OCI-LY1 (cell line): ENCODE measurements at regions not wholly inside any gene's neighbourhood (a gene's known extent, or its start where the extent isn't known, plus 50 kb on each side); places are given as distances from the start of the nearest gene placed in this dataset.

Experiments used
- H2AFZ ChIP-seq: fragments of 200-600 bp; sonication (generic), shearing (Covaris generic); 2 replicates; pipeline ENCODE4 v1.6.0; 2014; ENCODE audit warnings: antibody characterized with exemption, mild to moderate bottlenecking, low read length
- H3F3A ChIP-seq: fragments of 200-600 bp; sonication (generic), shearing (Covaris generic); 2 replicates; pipeline ENCODE4 v1.6.0; 2014; ENCODE audit warnings: mild to moderate bottlenecking, antibody characterized with exemption, low read length, moderate library complexity; ENCODE audit not compliant: insufficient read depth
- H3K27ac ChIP-seq: fragments of 200-600 bp; sonication (generic); 2 replicates; pipeline ENCODE4 v1.5.1; 2014; ENCODE audit warnings: low read length, mixed run types, mild to moderate bottlenecking, low read depth; ENCODE audit not compliant: poor library complexity, severe bottlenecking
- H3K27me3 ChIP-seq: fragments of 200-600 bp; sonication (generic); 2 replicates; pipeline ENCODE4 v1.6.0; 2014; ENCODE audit warnings: antibody characterized with exemption, mild to moderate bottlenecking, low read length, moderate library complexity; ENCODE audit not compliant: insufficient read depth
- H3K36me3 ChIP-seq: fragments of 200-600 bp; sonication (generic); 2 replicates; pipeline ENCODE4 v1.6.1; 2014; ENCODE audit warnings: mild to moderate bottlenecking, antibody characterized with exemption, low read length, moderate library complexity, mixed read lengths; ENCODE audit not compliant: insufficient read depth
- H3K4me1 ChIP-seq: fragments of 200-600 bp; sonication (generic); 2 replicates; pipeline ENCODE4 v1.5.1; 2014; ENCODE audit warnings: mild to moderate bottlenecking, low read length, moderate library complexity; ENCODE audit not compliant: insufficient read depth, severe bottlenecking
- H3K4me2 ChIP-seq: fragments of 200-600 bp; sonication (generic), shearing (Covaris generic); 2 replicates; pipeline ENCODE4 v1.6.1; 2014; ENCODE audit warnings: low read length
- H3K4me3 ChIP-seq: fragments of 200-600 bp; sonication (generic); 2 replicates; pipeline ENCODE4 v1.5.1; 2014; ENCODE audit warnings: low read length, low read depth, mild to moderate bottlenecking, mixed read lengths; ENCODE audit not compliant: poor library complexity, severe bottlenecking
- H3K79me2 ChIP-seq: fragments of 200-600 bp; shearing (Covaris generic); 2 replicates; pipeline ENCODE4 v1.6.1; 2016; ENCODE audit warnings: mixed run types, low read length, mixed read lengths; ENCODE audit not compliant: insufficient read depth
- H3K9ac ChIP-seq: fragments of 200-600 bp; sonication (generic), shearing (Covaris generic); 2 replicates; pipeline ENCODE4 v1.6.1; 2014; ENCODE audit warnings: mild to moderate bottlenecking, low read length, mixed read lengths
- H3K9me2 ChIP-seq: fragments of 200-600 bp; sonication (generic), shearing (Covaris generic); 2 replicates; pipeline ENCODE4 v1.6.1; 2014; ENCODE audit warnings: low read depth, mild to moderate bottlenecking, low read length, mixed read lengths
- H3K9me3 ChIP-seq: fragments of 200-600 bp; shearing (Covaris generic); 2 replicates; pipeline ENCODE4 v1.6.1; 2014; ENCODE audit warnings: low read length, mixed read lengths
- H4K20me1 ChIP-seq: fragments of 200-600 bp; sonication (generic), shearing (Covaris generic); 2 replicates; pipeline ENCODE4 v1.6.0; 2016; ENCODE audit warnings: mild to moderate bottlenecking, low read length; ENCODE audit not compliant: insufficient read depth
- EZH2 ChIP-seq: fragments of 200-600 bp; sonication (generic), shearing (Covaris generic); IDR thresholded peaks from 2 replicates; pipeline ENCODE4 v1.8.0; 2017; ENCODE audit warnings: borderline replicate concordance, mixed run types, mild to moderate bottlenecking, antibody characterized with exemption, low read length, moderate library complexity, mixed read lengths
- TF ChIP-seq, protein P1 (sequence below): fragments of 200-600 bp; sonication (generic), shearing (Covaris generic); IDR thresholded peaks from 2 replicates; pipeline ENCODE4 v1.5.1; 2017; ENCODE audit warnings: mild to moderate bottlenecking, antibody characterized with exemption, low read length, moderate library complexity, mixed read lengths

DNA sequence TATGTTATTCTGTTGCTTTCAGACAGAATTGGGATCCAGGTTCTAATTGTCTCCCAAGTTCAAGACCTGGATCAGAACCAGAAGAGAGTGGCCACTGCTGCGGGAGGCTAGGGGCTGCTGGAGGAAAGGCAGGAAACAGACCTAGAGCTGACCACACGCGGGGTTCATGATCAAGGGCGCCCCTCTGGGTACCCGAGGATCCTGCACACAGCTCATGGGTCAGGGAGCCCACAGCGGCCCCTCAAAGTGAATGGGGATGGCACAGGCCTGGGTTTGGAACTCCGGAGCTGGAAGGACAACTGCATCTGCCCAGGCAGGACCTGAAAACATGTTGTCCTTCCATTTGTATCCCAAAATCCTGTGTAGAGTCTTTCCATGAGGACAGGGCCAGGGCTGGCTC is 107.0 kb downstream of the RMI2 start:
- no peak overlapping the region for H3K27ac ChIP-seq
- no peak for TF ChIP-seq EZH2
- TF ChIP-seq, protein P1, sequence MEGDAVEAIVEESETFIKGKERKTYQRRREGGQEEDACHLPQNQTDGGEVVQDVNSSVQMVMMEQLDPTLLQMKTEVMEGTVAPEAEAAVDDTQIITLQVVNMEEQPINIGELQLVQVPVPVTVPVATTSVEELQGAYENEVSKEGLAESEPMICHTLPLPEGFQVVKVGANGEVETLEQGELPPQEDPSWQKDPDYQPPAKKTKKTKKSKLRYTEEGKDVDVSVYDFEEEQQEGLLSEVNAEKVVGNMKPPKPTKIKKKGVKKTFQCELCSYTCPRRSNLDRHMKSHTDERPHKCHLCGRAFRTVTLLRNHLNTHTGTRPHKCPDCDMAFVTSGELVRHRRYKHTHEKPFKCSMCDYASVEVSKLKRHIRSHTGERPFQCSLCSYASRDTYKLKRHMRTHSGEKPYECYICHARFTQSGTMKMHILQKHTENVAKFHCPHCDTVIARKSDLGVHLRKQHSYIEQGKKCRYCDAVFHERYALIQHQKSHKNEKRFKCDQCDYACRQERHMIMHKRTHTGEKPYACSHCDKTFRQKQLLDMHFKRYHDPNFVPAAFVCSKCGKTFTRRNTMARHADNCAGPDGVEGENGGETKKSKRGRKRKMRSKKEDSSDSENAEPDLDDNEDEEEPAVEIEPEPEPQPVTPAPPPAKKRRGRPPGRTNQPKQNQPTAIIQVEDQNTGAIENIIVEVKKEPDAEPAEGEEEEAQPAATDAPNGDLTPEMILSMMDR, result no peak
- no peaks in the 10 kb centered on the region for H3K4me1 ChIP-seq
- H3K9me2 ChIP-seq, result no peaks in the 10 kb centered on the region
- no peaks in the 10 kb centered on the region for H3F3A ChIP-seq
- no peak overlapping the region for H3K9ac ChIP-seq
- no peak overlapping the region for H3K4me3 ChIP-seq
- peaks cover 5% of the 10 kb centered on the region for H3K27me3 ChIP-seq
- no peaks in the 10 kb centered on the region for H4K20me1 ChIP-seq
- no peak overlapping the region for H2AFZ ChIP-seq
- no peaks in the 10 kb centered on the region for H3K79me2 ChIP-seq
- H3K36me3 ChIP-seq, result no peaks in the 10 kb centered on the region
- no peak overlapping the region for H3K4me2 ChIP-seq
- H3K9me3 ChIP-seq, result 0 out of 2 replicates have a peak, but pooled peaks cover 3% of the 10 kb centered on the region

DNA sequence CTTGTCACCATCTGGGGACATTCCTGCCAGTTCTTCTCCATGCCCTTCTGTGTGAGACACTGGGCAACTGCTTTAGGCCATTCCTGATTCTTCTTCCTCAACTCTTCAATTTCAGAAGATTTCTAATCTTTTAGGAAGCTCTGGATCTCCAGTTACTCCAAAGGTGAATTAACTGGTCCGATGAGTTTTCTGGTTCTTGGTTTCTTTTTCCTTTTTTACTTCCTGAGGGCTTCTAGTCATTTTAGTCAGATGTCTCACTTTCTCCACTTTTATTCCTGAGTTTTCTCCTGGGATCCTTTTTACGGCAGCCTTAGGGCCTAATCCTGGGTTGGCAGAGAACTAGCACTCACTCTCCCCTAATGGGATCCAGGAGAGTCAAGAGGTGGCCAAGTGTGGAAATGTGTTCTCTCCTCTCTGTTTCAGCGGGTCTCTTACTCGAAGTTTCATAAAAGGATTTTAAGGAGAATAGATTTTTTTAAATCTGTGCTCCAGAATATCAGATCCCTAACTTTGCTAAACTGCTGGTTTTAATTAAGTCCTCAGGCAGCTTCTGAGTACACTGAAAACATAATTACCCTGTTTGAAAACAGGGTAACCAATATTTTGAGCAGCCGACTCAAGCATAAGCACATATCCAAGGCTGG is 107.6 kb downstream of the RMI2 start:
- Histone ChIP-seq H3K27ac (no peak overlapping the region), H3K4me2 (no peak overlapping the region), H3K4me3 (no peak overlapping the region), H3K36me3 (no peaks in the 10 kb centered on the region), H3K4me1 (no peaks in the 10 kb centered on the region), H3K9ac (no peak overlapping the region), H3K9me2 (no peaks in the 10 kb centered on the region), H3K79me2 (no peaks in the 10 kb centered on the region), H3K9me3 (0 out of 2 replicates have a peak, but pooled peaks cover 3% of the 10 kb centered on the region), H4K20me1 (no peaks in the 10 kb centered on the region), H2AFZ (no peak overlapping the region), H3K27me3 (peaks cover 5% of the 10 kb centered on the region), H3F3A (no peaks in the 10 kb centered on the region)
- TF ChIP-seq EZH2, result no peak
- TF ChIP-seq, protein P1, result no peak

DNA sequence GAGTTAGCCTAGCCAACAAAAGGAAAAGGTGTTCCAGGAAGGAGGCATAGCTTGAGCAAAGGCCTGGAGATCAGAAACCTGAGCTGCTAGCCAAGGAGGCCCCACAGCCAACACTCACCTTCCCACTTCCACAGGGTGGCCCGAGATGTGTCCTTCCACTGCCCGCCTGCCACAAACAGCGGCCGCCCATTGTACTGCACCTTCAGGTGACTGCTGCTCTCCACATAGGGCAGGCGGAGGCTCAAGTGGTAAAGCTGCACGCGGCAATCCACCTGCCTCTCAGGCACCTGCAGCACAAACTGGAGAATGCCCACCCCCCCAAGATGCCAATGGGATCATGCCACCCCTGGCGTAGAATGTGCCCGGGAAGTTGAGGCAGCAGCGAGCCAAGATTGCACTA is 111.5 kb downstream of the RMI2 start:
- Histone ChIP-seq H3K4me1 (no peaks in the 10 kb centered on the region), H3K27ac (no peak overlapping the region), H3K9ac (no peak overlapping the region), H3K36me3 (no peaks in the 10 kb centered on the region), H4K20me1 (no peaks in the 10 kb centered on the region), H3K79me2 (no peaks in the 10 kb centered on the region), H3K9me3 (0 out of 2 replicates have a peak, but pooled peaks cover 3% of the 10 kb centered on the region), H2AFZ (no peak overlapping the region), H3K4me2 (no peak overlapping the region), H3K27me3 (peaks cover 9% of the 10 kb centered on the region), H3F3A (no peaks in the 10 kb centered on the region), H3K4me3 (no peak overlapping the region), H3K9me2 (no peaks in the 10 kb centered on the region)
- no peak for TF ChIP-seq EZH2
- TF ChIP-seq, protein P1, result no peak
